Mesodermal cell (in vitro differentiated cells): ENCODE measurements at regions not wholly inside any gene's neighbourhood (a gene's known extent, or its start where the extent isn't known, plus 50 kb on each side); places are given as distances from the start of the nearest gene placed in this dataset.
"Not testable (repeated sequence)": the region's sequence is repeated elsewhere in the genome, so short reads cannot be mapped to it uniquely, and the experiment has no call there.

ENCODE experiments used
- H3K27ac ChIP-seq: 2 replicates; pipeline ENCODE4 v1.7.0; 2013; ENCODE audit warnings: mild to moderate bottlenecking, low read depth, low read length, moderate library complexity; ENCODE audit not compliant: severe bottlenecking
- H3K36me3 ChIP-seq: 2 replicates; pipeline ENCODE4 v1.7.1; 2013; ENCODE audit warnings: mild to moderate bottlenecking, low read length, moderate library complexity; ENCODE audit not compliant: control insufficient read depth, insufficient read depth
- H3K4me1 ChIP-seq: one replicate; pipeline ENCODE4 v1.7.1; 2013; ENCODE audit warnings: mild to moderate bottlenecking, low read length; ENCODE audit not compliant: insufficient read depth, control insufficient read depth, poor library complexity, severe bottlenecking
- H3K4me3 ChIP-seq: 2 replicates; pipeline ENCODE4 v1.7.0; 2013; ENCODE audit warnings: low read length, control low read depth, mild to moderate bottlenecking; ENCODE audit not compliant: insufficient read depth, poor library complexity, severe bottlenecking; ENCODE audit errors: extremely low read depth
- H3K9me3 ChIP-seq: 2 replicates; pipeline ENCODE4 v1.7.1; 2013; ENCODE audit warnings: mild to moderate bottlenecking, low read length, moderate library complexity; ENCODE audit not compliant: control insufficient read depth
- WGBS, 2 experiments: methylation state at CpG; one replicate each; pipeline ENCODE4 v1.1.5; 2013; ENCODE audit warnings: missing lambda C conversion rate in 2 of 2; ENCODE audit not compliant: insufficient coverage in 2 of 2; 5-methylcytosine and 5-hydroxymethylcytosine counted together

GRCh38 chr5:12614608-12615007 lies 710.4 kb upstream of the CTNND2 start:
- WGBS, 2 experiments: 67 to 85% methylated on average over 1 of the region's 1 CpG
- H3K36me3 ChIP-seq: no peaks in the 10 kb centered on the region

GRCh38 chr5:12611132-12611531 lies 706.9 kb upstream of the CTNND2 start:
- no peak overlapping the region for H3K4me3 ChIP-seq
- H3K36me3 ChIP-seq: no peaks in the 10 kb centered on the region
- peaks cover 7% of the 10 kb centered on the region for H3K9me3 ChIP-seq
- H3K4me1 ChIP-seq: no peaks in the 10 kb centered on the region
- H3K27ac ChIP-seq: no peak overlapping the region

More at GRCh38 chr5:12614608-12615007, 710.4 kb upstream of the CTNND2 start:
- Histone ChIP-seq H3K4me3 (no peak overlapping the region), H3K4me1 (no peaks in the 10 kb centered on the region), H3K27ac (no peak overlapping the region), H3K9me3 (no peaks in the 10 kb centered on the region)

- H3K27ac ChIP-seq, H3K9me3 ChIP-seq, H3K36me3 ChIP-seq, H3K4me3 ChIP-seq, H3K4me1 ChIP-seq: not testable (repeated sequence)
- 0% methylated on average over 1 of the region's 2 CpGs; no CpG with 5 or more reads in 1 of the 2 experiments for WGBS, 2 experiments
These were observed 703.6 kb upstream of the CTNND2 start for GRCh38 chr5:12607817-12608216.

GRCh38 chr5:12592228-12592627 lies 688.0 kb upstream of the CTNND2 start:
- Histone ChIP-seq H3K4me3 (no peak overlapping the region), H3K27ac (no peak overlapping the region), H3K4me1 (no peaks in the 10 kb centered on the region), H3K36me3 (no peaks in the 10 kb centered on the region), H3K9me3 (no peaks in the 10 kb centered on the region)
- WGBS, 2 experiments: 89% methylated on average over 3 of the region's 3 CpGs; no CpG with 5 or more reads in 1 of the 2 experiments

- no peaks in the 10 kb centered on the region for H3K4me1 ChIP-seq
- H3K9me3 ChIP-seq: no peaks in the 10 kb centered on the region
- no peak overlapping the region for H3K27ac ChIP-seq
- H3K36me3 ChIP-seq: no peaks in the 10 kb centered on the region
- H3K4me3 ChIP-seq: no peak overlapping the region
These were observed 682.2 kb upstream of the CTNND2 start for GRCh38 chr5:12586406-12586805.

GRCh38 chr5:12578803-12579202 lies 674.6 kb upstream of the CTNND2 start:
- H3K36me3 ChIP-seq, H3K9me3 ChIP-seq, H3K4me3 ChIP-seq, H3K27ac ChIP-seq, H3K4me1 ChIP-seq: not testable (repeated sequence)
- WGBS, 2 experiments: 93 to 98% methylated on average over 8 of the region's 13 CpGs

- H3K4me3 ChIP-seq, H3K9me3 ChIP-seq, H3K27ac ChIP-seq, H3K36me3 ChIP-seq, H3K4me1 ChIP-seq: not testable (repeated sequence)
- WGBS, 2 experiments: no CpG with 5 or more reads among the region's 1 CpG
These were observed 672.7 kb upstream of the CTNND2 start for GRCh38 chr5:12576953-12577352.

- not testable (repeated sequence) for H3K36me3 ChIP-seq, H3K4me1 ChIP-seq, H3K27ac ChIP-seq, H3K9me3 ChIP-seq, H3K4me3 ChIP-seq
- 93 to 97% methylated on average over 21 to 35 of the region's 56 CpGs for WGBS, 2 experiments
These were observed 670.2 kb upstream of the CTNND2 start for GRCh38 chr5:12574298-12575093.

GRCh38 chr5:12573916-12574297 lies 669.7 kb upstream of the CTNND2 start:
- H3K9me3 ChIP-seq, H3K4me1 ChIP-seq, H3K4me3 ChIP-seq, H3K36me3 ChIP-seq, H3K27ac ChIP-seq: not testable (repeated sequence)
- 85 to 98% methylated on average over 4 to 8 of the region's 30 CpGs for WGBS, 2 experiments

GRCh38 chr5:12570688-12571087 lies 666.4 kb upstream of the CTNND2 start:
- Histone ChIP-seq H3K4me3 (no peak overlapping the region), H3K27ac (no peak overlapping the region), H3K4me1 (no peaks in the 10 kb centered on the region), H3K36me3 (no peaks in the 10 kb centered on the region), H3K9me3 (no peaks in the 10 kb centered on the region)
- 86 to 88% methylated on average over 1 of the region's 1 CpG for WGBS, 2 experiments

GRCh38 chr5:12566441-12566840 lies 662.2 kb upstream of the CTNND2 start:
- Histone ChIP-seq H3K4me3 (no peak overlapping the region), H3K4me1 (no peaks in the 10 kb centered on the region), H3K9me3 (no peaks in the 10 kb centered on the region), H3K36me3 (no peaks in the 10 kb centered on the region), H3K27ac (no peak overlapping the region)
- no CpG with 5 or more reads among the region's 1 CpG for WGBS, 2 experiments
